ENCODE measurements at regions not wholly inside any gene's neighbourhood (a gene's known extent, or its start where the extent isn't known, plus 50 kb on each side); places are given as distances from the start of the nearest gene placed in this dataset.

DNA sequence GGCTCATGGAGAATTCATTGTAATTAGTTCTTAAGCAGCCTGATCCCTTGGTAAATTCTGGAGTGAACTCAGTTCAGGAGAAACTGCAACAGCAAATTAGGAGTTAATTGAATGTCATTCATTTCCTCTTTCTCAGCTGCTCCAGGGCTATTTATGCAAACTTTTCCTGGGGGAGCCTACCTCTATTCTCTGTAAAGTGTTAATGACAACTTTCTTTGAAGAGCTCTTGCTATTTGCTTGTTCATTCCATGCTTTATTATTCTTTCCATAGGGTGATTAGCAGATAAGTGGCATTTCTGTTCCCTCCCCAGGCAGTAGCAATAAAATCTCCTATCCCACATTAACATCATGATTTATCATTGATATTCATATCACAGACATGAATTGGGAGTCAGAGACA is 267.6 kb upstream of the DDI1 start:
- TF ChIP-seq, protein P1, sequence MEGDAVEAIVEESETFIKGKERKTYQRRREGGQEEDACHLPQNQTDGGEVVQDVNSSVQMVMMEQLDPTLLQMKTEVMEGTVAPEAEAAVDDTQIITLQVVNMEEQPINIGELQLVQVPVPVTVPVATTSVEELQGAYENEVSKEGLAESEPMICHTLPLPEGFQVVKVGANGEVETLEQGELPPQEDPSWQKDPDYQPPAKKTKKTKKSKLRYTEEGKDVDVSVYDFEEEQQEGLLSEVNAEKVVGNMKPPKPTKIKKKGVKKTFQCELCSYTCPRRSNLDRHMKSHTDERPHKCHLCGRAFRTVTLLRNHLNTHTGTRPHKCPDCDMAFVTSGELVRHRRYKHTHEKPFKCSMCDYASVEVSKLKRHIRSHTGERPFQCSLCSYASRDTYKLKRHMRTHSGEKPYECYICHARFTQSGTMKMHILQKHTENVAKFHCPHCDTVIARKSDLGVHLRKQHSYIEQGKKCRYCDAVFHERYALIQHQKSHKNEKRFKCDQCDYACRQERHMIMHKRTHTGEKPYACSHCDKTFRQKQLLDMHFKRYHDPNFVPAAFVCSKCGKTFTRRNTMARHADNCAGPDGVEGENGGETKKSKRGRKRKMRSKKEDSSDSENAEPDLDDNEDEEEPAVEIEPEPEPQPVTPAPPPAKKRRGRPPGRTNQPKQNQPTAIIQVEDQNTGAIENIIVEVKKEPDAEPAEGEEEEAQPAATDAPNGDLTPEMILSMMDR (conservative IDR thresholded peaks at IDR 0.05) = no peak
- TF ChIP-seq ZFX (IDR thresholded peaks at IDR 0.05) = no peak
